ENCODE measurements at regions not wholly inside any gene's neighbourhood (a gene's known extent, or its start where the extent isn't known, plus 50 kb on each side); places are given as distances from the start of the nearest gene placed in this dataset.

DNA sequence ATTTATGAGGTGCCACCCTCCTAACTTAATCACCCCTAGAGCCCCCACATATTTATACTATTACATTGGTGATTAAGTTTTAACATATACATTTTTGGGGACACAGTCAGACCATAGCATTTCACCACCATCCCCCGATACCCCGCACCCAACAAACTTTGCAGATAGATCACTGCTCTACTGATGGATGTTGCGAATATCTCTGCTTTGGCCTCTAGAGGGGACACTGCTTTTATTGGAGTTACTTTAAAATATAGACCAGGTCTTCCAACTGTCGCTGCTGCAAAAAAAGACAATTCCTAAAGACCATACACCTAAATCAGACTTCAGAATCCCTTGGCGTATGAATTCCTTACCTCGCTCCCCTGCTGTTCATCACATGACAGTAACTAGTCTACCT, 115.8 kb upstream of the FSHR start:
- Histone ChIP-seq H3K4me1 (no peaks in the 10 kb centered on the region), H3K36me3 (no peaks in the 10 kb centered on the region), H3K4me3 (no peak overlapping the region), H3K9me3 (no peaks in the 10 kb centered on the region), H3K27ac (no peak overlapping the region), H3K27me3 (no peaks in the 10 kb centered on the region)
- WGBS, 5 donors = 91 to 98% (median 94%) methylated on average over 6 of the region's 6 CpGs
- DNase-seq = no peak
- intact Hi-C loops (cut with DNase I; ENCODE audit: low total_unique reads) = no loop called here
- TF ChIP-seq POLR2A (IDR thresholded peaks at IDR 0.05) = no peak

DNA sequence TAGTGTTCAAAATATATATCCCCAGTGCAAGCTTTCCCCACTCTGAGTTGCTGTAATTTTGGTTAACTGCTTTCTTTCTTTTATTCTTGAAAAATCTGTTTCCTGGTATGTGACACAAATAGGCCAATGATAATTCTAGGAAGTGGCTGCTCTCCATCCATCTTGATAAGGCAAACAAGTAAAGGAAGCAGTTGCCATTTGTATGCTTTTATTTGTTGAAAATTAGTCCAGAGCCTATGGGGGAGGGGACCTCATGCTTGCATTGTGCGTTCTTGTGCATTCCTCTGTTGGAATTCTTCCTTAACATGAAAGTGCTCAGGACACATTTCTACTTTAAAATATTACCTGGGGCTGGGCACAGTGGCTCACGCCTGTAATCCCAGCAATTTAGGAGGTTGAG, 111.2 kb upstream of the FSHR start:
- H3K36me3 ChIP-seq = no peaks in the 10 kb centered on the region
- no peak overlapping the region for H3K4me3 ChIP-seq
- no peak overlapping the region for H3K27ac ChIP-seq
- no peaks in the 10 kb centered on the region for H3K4me1 ChIP-seq
- DNase-seq = peak in 1 of 2 donors; percentile 16
- TF ChIP-seq, protein P1, sequence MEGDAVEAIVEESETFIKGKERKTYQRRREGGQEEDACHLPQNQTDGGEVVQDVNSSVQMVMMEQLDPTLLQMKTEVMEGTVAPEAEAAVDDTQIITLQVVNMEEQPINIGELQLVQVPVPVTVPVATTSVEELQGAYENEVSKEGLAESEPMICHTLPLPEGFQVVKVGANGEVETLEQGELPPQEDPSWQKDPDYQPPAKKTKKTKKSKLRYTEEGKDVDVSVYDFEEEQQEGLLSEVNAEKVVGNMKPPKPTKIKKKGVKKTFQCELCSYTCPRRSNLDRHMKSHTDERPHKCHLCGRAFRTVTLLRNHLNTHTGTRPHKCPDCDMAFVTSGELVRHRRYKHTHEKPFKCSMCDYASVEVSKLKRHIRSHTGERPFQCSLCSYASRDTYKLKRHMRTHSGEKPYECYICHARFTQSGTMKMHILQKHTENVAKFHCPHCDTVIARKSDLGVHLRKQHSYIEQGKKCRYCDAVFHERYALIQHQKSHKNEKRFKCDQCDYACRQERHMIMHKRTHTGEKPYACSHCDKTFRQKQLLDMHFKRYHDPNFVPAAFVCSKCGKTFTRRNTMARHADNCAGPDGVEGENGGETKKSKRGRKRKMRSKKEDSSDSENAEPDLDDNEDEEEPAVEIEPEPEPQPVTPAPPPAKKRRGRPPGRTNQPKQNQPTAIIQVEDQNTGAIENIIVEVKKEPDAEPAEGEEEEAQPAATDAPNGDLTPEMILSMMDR (IDR thresholded peaks at IDR 0.05) = no peak
- TF ChIP-seq POLR2AphosphoS5 (IDR thresholded peaks at IDR 0.05) = no peak
- WGBS, 5 donors = 46 to 68% (median 67%) methylated on average over 2 of the region's 2 CpGs
- H3K27me3 ChIP-seq = no peaks in the 10 kb centered on the region
- intact Hi-C loops (cut with DNase I; ENCODE audit: low total_unique reads) = no loop called here
- H3K9me3 ChIP-seq = no peaks in the 10 kb centered on the region

DNA sequence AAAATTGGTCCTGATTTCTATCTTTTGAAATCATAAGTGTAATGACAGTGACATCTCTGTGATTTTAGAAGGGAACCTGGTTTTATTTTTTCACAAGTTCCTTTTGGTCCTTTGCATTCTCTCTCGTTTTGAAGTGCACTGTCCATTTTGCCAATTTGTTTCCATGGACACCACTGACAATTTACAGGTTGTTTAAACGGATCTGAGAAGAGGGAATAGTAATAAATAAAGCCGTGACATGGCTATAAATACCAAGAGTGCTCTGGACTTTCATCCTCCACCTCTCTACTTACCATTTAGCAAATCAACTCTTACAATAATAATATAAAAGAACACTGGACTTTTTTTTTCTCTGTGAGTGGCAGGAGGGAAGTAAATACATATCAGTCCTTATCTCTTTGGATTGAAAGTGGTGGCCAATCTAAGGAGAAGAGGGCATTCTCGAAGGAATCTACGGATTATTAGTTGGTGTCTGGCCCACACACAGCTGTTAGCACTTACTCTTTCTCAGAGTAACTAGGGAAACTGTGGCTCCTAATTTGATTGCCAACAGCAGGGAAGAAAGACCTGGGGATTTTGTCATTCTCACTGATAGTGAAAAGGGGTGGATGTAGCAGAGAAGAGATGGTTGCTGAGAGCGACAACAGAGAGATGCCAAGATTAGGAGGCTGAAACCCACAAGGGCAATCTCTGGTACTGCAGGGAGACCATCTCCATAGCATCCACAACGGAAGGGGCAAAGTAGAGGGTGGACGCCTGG, 108.7 kb upstream of the FSHR start:
- intact Hi-C loops (cut with DNase I; ENCODE audit: low total_unique reads) = no loop called here
- peak in 1 of 2 donors; percentile 12 for DNase-seq
- Histone ChIP-seq H3K4me1 (no peaks in the 10 kb centered on the region), H3K9me3 (no peaks in the 10 kb centered on the region), H3K4me3 (no peak overlapping the region), H3K27ac (no peak overlapping the region), H3K27me3 (no peaks in the 10 kb centered on the region), H3K36me3 (no peaks in the 10 kb centered on the region)
- 48 to 62% (median 52%) methylated on average over 8 of the region's 8 CpGs for WGBS, 5 donors
- no peak for TF ChIP-seq POLR2AphosphoS5 (IDR thresholded peaks at IDR 0.05)
- no peak for TF ChIP-seq POLR2A (IDR thresholded peaks at IDR 0.05)
- TF ChIP-seq, protein P1 (IDR thresholded peaks at IDR 0.05) = no peak
- TF ChIP-seq EP300 (IDR thresholded peaks at IDR 0.05) = no peak

DNA sequence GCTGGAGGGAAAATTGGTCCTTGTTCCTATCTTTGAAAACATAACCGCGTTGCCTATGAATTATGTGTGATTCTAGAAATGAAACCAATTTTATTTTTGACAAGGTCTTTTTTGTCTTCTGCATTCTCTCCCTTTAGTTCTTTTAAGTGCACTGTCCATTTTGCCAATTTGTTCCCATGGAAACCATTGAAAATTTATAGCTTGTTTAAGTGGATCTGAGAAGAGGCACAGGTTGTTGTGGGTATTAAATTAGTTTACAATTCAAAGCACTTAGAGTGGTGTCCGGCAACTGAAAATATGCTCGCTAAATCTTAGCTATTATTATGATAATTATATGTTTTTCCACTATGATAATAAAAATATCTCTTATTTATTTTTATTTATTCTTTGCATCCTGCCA, 107.5 kb upstream of the FSHR start:
- TF ChIP-seq EP300 (IDR thresholded peaks at IDR 0.05) (no peak), POLR2AphosphoS5 (IDR thresholded peaks at IDR 0.05) (no peak), POLR2A (IDR thresholded peaks at IDR 0.05) (no peak)
- TF ChIP-seq, protein P1 (IDR thresholded peaks at IDR 0.05) = no peak
- H3K9me3 ChIP-seq = no peaks in the 10 kb centered on the region
- no peaks in the 10 kb centered on the region for H3K4me1 ChIP-seq
- 82 to 89% (median 87%) methylated on average over 4 of the region's 4 CpGs for WGBS, 5 donors
- H3K4me3 ChIP-seq = no peak overlapping the region
- DNase-seq = no peak
- no peaks in the 10 kb centered on the region for H3K27me3 ChIP-seq
- no peaks in the 10 kb centered on the region for H3K36me3 ChIP-seq
- intact Hi-C loops (cut with DNase I; ENCODE audit: low total_unique reads) = no loop called here
- no peak overlapping the region for H3K27ac ChIP-seq

- intact Hi-C loops (cut with DNase I; ENCODE audit: low total_unique reads) = no loop called here
- 30 to 55% (median 32%) methylated on average over 6 of the region's 6 CpGs for WGBS, 5 donors
- no peak for TF ChIP-seq EP300 (IDR thresholded peaks at IDR 0.05)
- no peak for TF ChIP-seq POLR2A (IDR thresholded peaks at IDR 0.05)
- TF ChIP-seq, protein P1 (IDR thresholded peaks at IDR 0.05) = no peak
- no peak for TF ChIP-seq POLR2AphosphoS5 (IDR thresholded peaks at IDR 0.05)
These were observed 106.7 kb upstream of the FSHR start for GRCh38 chr2:49260979-49261538.

More at GRCh38 chr2:49260979-49261538, 106.7 kb upstream of the FSHR start:
- Histone ChIP-seq H3K4me1 (no peaks in the 10 kb centered on the region), H3K4me3 (no peak overlapping the region), H3K36me3 (no peaks in the 10 kb centered on the region), H3K9me3 (no peaks in the 10 kb centered on the region), H3K27me3 (no peaks in the 10 kb centered on the region), H3K27ac (no peak overlapping the region)
- no peak for DNase-seq

Measured in stomach (tissue), 8 donors.